HUES64 (cell line): ENCODE measurements at regions not wholly inside any gene's neighbourhood (a gene's known extent, or its start where the extent isn't known, plus 50 kb on each side); places are given as distances from the start of the nearest gene placed in this dataset.

ENCODE experiments used
- H3K27ac ChIP-seq: 2 replicates; pipeline ENCODE4 v1.7.0; 2013; ENCODE audit warnings: low read depth, low read length, inconsistent platforms
- H3K27me3 ChIP-seq: 2 replicates; pipeline ENCODE4 v1.6.1; 2013; ENCODE audit warnings: mild to moderate bottlenecking, low read length; ENCODE audit not compliant: insufficient read depth
- H3K36me3 ChIP-seq: 2 replicates; pipeline ENCODE4 v1.6.1; 2013; ENCODE audit warnings: mild to moderate bottlenecking, low read length; ENCODE audit not compliant: insufficient read depth
- H3K4me1 ChIP-seq: 2 replicates; pipeline ENCODE4 v1.6.1; 2013; ENCODE audit warnings: mild to moderate bottlenecking, low read length, moderate library complexity; ENCODE audit not compliant: insufficient read depth
- H3K4me3 ChIP-seq: 2 replicates; pipeline ENCODE4 v1.5.1; 2013; ENCODE audit warnings: mild to moderate bottlenecking, low read length, moderate library complexity
- H3K9ac ChIP-seq: 2 replicates; pipeline ENCODE4 v1.6.1; 2013; ENCODE audit warnings: mild to moderate bottlenecking, low read depth, low read length
- H3K9me3 ChIP-seq: 2 replicates; pipeline ENCODE4 v1.6.1; 2013; ENCODE audit warnings: low read depth, low read length; ENCODE audit not compliant: insufficient read depth
- WGBS: fragments of 150-250, 120-280 bp; methylation state at CpG from one replicate; pipeline ENCODE4 v1.1.7; 2013; ENCODE audit warnings: missing lambda C conversion rate; 5-methylcytosine and 5-hydroxymethylcytosine counted together

GRCh38 chr10:84571146-84571545 lies 242.8 kb downstream of the CCSER2 start:
- Histone ChIP-seq H3K27ac (no peak overlapping the region), H3K4me3 (no peak overlapping the region), H3K36me3 (no peaks in the 10 kb centered on the region), H3K27me3 (no peaks in the 10 kb centered on the region), H3K9me3 (no peaks in the 10 kb centered on the region; the same call in none of the 2 replicates), H3K9ac (no peak overlapping the region), H3K4me1 (peaks cover 21% of the 10 kb centered on the region)
- WGBS: 96% methylated on average over 22 of the region's 22 CpGs

GRCh38 chr10:84574102-84574501 lies 245.7 kb downstream of the CCSER2 start:
- Histone ChIP-seq H3K9me3 (no peaks in the 10 kb centered on the region; the same call in none of the 2 replicates), H3K4me1 (peaks cover 4% of the 10 kb centered on the region; the same call in 1 of the 2 replicates), H3K27me3 (no peaks in the 10 kb centered on the region), H3K27ac (no peak overlapping the region), H3K4me3 (no peak overlapping the region), H3K9ac (no peak overlapping the region), H3K36me3 (no peaks in the 10 kb centered on the region)
- no CpG with 5 or more reads among the region's 1 CpG for WGBS

GRCh38 chr10:84581976-84582375 lies 253.6 kb downstream of the CCSER2 start:
- H3K4me1 ChIP-seq: peaks cover 10% of the 10 kb centered on the region
- 83% methylated on average over 6 of the region's 6 CpGs for WGBS
- H3K27me3 ChIP-seq: no peaks in the 10 kb centered on the region; the same call in 1 of the 2 replicates
- no peak overlapping the region for H3K9ac ChIP-seq
- no peak overlapping the region for H3K4me3 ChIP-seq
- no peak overlapping the region for H3K27ac ChIP-seq
- H3K9me3 ChIP-seq: no peaks in the 10 kb centered on the region
- H3K36me3 ChIP-seq: no peaks in the 10 kb centered on the region

- H3K27me3 ChIP-seq: no peaks in the 10 kb centered on the region; the same call in 1 of the 2 replicates
- no peaks in the 10 kb centered on the region for H3K9me3 ChIP-seq
- WGBS: 47% methylated on average over 5 of the region's 5 CpGs
- H3K9ac ChIP-seq: no peak overlapping the region
- no peak overlapping the region for H3K4me3 ChIP-seq
- H3K27ac ChIP-seq: no peak overlapping the region
- H3K4me1 ChIP-seq: peaks cover 25% of the 10 kb centered on the region
- H3K36me3 ChIP-seq: no peaks in the 10 kb centered on the region
Measured at GRCh38 chr10:84583501-84583900, 255.1 kb downstream of the CCSER2 start.

GRCh38 chr10:84587789-84588188 lies 259.4 kb downstream of the CCSER2 start:
- Histone ChIP-seq H3K9ac (no peak overlapping the region), H3K36me3 (no peaks in the 10 kb centered on the region), H3K4me3 (no peak overlapping the region), H3K27me3 (no peaks in the 10 kb centered on the region; the same call in 1 of the 2 replicates), H3K4me1 (peaks cover 28% of the 10 kb centered on the region), H3K27ac (no peak overlapping the region), H3K9me3 (no peaks in the 10 kb centered on the region)

GRCh38 chr10:84588426-84588825 lies 260.0 kb downstream of the CCSER2 start:
- Histone ChIP-seq H3K9ac (no peak overlapping the region), H3K27ac (peak overlapping the region; percentile 50; the same call in 1 of the 2 replicates), H3K4me1 (peaks cover 25% of the 10 kb centered on the region), H3K36me3 (no peaks in the 10 kb centered on the region), H3K27me3 (no peaks in the 10 kb centered on the region; the same call in 1 of the 2 replicates), H3K4me3 (no peak overlapping the region), H3K9me3 (no peaks in the 10 kb centered on the region)
- WGBS: 78% methylated on average over 5 of the region's 5 CpGs

- no peaks in the 10 kb centered on the region for H3K9me3 ChIP-seq
- no peak overlapping the region for H3K27ac ChIP-seq
- H3K27me3 ChIP-seq: no peaks in the 10 kb centered on the region; the same call in 1 of the 2 replicates
- no peak overlapping the region for H3K9ac ChIP-seq
- 96% methylated on average over 2 of the region's 2 CpGs for WGBS
- no peak overlapping the region for H3K4me3 ChIP-seq
- peaks cover 20% of the 10 kb centered on the region for H3K4me1 ChIP-seq
- H3K36me3 ChIP-seq: no peaks in the 10 kb centered on the region
Measured at GRCh38 chr10:84588971-84589370, 260.6 kb downstream of the CCSER2 start.

- Histone ChIP-seq H3K4me1 (peaks cover 19% of the 10 kb centered on the region), H3K4me3 (no peak overlapping the region), H3K9me3 (no peaks in the 10 kb centered on the region), H3K36me3 (no peaks in the 10 kb centered on the region), H3K9ac (no peak overlapping the region), H3K27ac (no peak overlapping the region), H3K27me3 (no peaks in the 10 kb centered on the region; the same call in 1 of the 2 replicates)
- WGBS: 78% methylated on average over 4 of the region's 4 CpGs
Measured at GRCh38 chr10:84589526-84590205, 261.3 kb downstream of the CCSER2 start.

GRCh38 chr10:84590327-84591193 lies 262.2 kb downstream of the CCSER2 start:
- no peak overlapping the region for H3K9ac ChIP-seq
- H3K27ac ChIP-seq: no peak overlapping the region
- H3K36me3 ChIP-seq: no peaks in the 10 kb centered on the region
- H3K9me3 ChIP-seq: no peaks in the 10 kb centered on the region
- no peak overlapping the region for H3K4me3 ChIP-seq
- 93% methylated on average over 14 of the region's 14 CpGs for WGBS
- no peaks in the 10 kb centered on the region; the same call in 1 of the 2 replicates for H3K27me3 ChIP-seq
- peaks cover 19% of the 10 kb centered on the region for H3K4me1 ChIP-seq

GRCh38 chr10:84593506-84593905 lies 265.1 kb downstream of the CCSER2 start:
- no peaks in the 10 kb centered on the region for H3K27me3 ChIP-seq
- no peak overlapping the region for H3K27ac ChIP-seq
- peaks cover 3% of the 10 kb centered on the region for H3K4me1 ChIP-seq
- H3K9me3 ChIP-seq: no peaks in the 10 kb centered on the region; the same call in 1 of the 2 replicates
- no peaks in the 10 kb centered on the region for H3K36me3 ChIP-seq
- no peak overlapping the region for H3K4me3 ChIP-seq
- WGBS: 92% methylated on average over 7 of the region's 7 CpGs
- no peak overlapping the region for H3K9ac ChIP-seq

GRCh38 chr10:84596585-84596984 lies 268.2 kb downstream of the CCSER2 start:
- Histone ChIP-seq H3K27me3 (no peaks in the 10 kb centered on the region), H3K9ac (no peak overlapping the region), H3K36me3 (no peaks in the 10 kb centered on the region), H3K9me3 (no peaks in the 10 kb centered on the region; the same call in 1 of the 2 replicates), H3K4me3 (no peak overlapping the region), H3K27ac (no peak overlapping the region), H3K4me1 (no peaks in the 10 kb centered on the region; the same call in 1 of the 2 replicates)
- 97% methylated on average over 4 of the region's 4 CpGs for WGBS
